HepG2 (cell line): ENCODE measurements at regions not wholly inside any gene's neighbourhood (a gene's known extent, or its start where the extent isn't known, plus 50 kb on each side); places are given as distances from the start of the nearest gene placed in this dataset.

Experiments used
- RXRA ChIP-seq: sonication (generic); formaldehyde crosslinking; IDR thresholded peaks from 2 replicates; pipeline ENCODE4 v1.5.1; 2020; ENCODE audit warnings: missing genetic modification reagents
- ZNF589 ChIP-seq: sonication (generic); formaldehyde crosslinking; conservative IDR thresholded peaks from 2 replicates; pipeline ENCODE4 v1.8.0; 2022; ENCODE audit warnings: mild to moderate bottlenecking, moderate library complexity, missing genetic modification reagents

GRCh38 chr4:147223576-147223975, 257.3 kb upstream of the EDNRA start:
- TF ChIP-seq ZNF589 (no peak), RXRA (CRISPR knock-in tag) (no peak)
